CD4-positive, alpha-beta T cell treated with Interleukin-2 at 100 ng/mL for 4 hours (primary cell): ENCODE measurements at regions not wholly inside any gene's neighbourhood (a gene's known extent, or its start where the extent isn't known, plus 50 kb on each side); places are given as distances from the start of the nearest gene placed in this dataset.

Experiments
- DNase-seq: peaks from one replicate; pipeline ENCODE4 v3.0.0-alpha.2; 2020; ENCODE audit warnings: low spot score

DNA sequence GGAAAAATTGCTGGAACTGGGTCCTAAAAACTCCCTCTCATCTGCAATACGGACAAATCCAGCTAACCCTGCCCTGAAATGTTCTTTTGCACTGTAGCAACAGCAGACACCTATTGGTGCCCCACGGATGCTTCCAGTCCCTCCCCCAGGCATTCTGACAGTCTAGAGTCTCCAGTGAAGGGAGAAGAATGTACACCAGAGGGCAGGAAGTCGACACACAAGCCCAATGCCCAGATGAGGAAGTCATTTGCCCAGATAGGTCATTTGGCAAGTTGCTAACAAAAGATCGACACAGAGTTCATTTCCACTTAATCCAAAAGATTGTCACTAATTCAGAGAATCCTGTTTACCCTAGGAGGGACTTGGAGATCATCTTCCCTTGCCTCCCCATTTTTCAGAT, 293.0 kb upstream of the PRDM1 start:
- DNase-seq: peak; percentile 26

DNA sequence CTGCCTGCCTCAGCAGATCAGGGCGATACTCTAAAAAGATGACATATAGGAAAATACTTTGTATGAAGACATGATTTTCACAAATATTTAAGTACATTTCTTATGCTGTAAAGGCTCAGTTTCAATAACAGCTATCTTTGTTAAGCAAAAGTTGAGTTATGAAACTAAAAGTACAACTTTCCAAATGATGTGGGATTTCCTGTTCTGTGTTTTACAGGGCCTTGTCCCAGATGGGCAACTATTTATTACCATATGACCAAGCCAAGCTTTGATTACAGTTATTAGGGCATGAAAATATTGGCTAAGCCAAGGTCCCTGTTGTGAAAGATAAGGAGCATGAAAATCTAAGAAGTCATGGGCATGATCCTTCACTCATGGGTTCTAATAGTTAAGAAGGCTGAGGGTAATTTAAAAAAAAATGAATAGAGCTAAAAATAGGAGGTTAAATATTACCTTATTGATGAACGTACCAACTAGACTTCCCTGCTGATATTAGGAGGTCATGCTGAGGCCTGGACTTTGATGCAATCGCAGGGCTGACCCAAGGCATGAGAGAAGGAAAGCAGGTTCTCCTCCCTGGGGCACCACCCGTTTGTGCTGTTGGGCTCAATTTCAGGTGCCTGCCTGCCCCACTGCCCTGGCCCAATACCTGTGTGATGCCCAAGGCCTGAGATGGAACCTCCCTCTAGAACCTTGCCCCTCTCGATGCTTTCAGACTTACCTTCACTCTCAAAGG, 294.4 kb upstream of the PRDM1 start:
- DNase-seq: no peak

DNA sequence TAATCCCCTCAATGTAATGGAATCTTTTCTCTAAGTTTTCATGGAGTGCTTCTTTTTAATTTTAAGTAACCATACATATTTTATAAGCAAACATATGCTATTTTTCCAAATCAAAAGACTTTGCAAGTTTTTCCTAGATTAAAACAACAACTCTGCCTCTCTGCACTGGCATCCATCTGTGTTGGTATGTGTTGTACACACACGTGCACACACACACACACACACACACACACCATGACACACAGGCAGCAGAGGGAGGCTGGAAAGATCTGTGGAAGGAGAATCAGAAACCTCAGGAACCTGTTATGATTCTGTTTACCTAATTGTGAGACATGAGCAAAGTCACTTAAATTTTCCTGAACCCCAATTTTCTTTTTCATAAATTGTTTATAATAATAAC, 295.0 kb upstream of the PRDM1 start:
- DNase-seq: no peak

DNA sequence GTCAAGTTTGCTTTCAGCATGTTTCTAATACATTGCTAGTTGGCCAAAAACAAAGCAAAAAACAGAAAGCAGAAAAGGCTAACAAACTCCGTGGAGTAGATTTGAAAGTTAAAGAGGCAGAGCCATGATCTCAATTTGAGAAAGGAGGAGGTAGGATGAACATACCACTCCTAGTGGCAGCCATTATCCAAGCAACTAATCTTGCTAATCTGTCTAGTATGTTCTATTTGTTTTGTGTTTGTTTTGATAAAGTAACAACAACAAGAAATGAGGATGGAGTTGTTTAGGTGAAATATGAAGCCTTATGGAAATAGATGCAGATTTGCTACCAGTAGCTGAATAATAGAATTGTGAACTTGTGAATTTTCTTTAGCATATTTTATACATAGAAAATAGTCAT, 295.5 kb upstream of the PRDM1 start:
- DNase-seq: no peak

DNA sequence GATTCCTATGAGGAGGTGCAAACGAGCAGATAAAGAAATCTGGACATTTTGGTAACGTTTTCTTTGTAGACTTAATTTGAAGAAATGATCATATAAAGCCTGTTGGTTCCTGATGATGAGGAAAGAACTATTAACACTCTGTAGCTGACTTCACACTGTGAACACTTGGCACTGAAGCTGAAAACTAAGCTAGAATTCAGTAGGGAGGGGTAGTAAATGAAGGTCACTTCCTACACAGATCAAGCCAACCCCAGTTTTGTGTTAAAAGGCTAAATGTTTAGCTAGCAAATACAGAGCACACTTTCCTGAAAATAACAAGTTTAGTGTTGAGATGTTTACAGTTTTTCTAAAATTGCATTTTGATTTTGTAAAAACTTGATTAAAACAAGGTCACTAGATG, 296.2 kb upstream of the PRDM1 start:
- DNase-seq: no peak

DNA sequence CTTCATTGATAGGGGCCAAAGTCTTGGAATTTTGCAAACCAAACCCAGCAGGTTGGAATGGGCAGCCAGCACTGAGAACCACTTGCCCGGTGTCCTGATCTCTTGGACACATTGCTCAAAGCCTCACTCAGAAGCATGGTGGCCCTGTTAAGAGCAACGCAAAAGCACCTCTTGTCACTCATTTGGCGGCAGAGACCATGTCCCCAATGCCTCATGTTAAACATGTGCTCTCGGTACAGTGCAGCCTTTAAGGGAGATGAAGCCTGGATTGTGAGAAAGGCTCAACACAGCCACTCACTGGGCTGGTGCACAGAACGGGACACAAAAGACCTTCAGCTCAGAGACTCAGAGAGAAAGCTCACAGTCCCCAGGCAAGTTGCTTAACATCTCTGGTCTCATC, 298.4 kb upstream of the PRDM1 start:
- DNase-seq: no peak

DNA sequence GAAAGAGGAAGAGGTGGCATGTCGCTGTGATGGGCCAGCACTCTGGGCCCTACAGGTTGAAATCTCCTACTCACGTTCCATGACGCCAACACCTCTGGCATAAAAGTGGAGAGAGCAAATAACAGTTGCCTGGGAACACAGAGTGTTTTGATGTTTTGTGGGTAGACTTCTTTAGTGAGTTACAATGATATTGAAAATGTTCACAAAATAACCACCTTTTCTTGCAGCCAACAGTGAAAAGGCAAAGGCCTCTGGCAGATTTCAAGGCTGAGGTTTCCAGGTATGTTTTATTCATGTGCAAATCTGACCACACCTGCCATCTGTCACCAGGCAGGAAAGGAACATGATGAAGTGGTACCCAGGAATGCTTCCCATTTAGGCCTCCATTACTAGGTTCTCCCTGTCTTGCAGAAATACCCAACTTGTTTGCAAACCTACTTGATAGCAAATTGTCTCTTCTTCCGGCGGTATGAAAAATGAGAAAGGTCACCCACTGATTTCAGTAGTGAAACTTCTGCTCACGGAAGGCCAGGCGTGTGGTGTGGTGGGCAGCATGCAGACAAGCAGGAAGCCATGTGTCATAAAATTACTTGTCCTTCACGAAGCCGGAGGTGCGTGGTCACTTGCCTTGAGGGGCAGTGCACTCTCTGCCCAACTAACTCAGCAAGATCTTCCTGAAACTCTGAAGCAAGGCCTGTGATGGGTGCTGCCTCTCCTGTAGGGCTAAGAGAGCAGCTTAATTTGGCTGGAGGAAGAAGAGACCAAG, 299.1 kb upstream of the PRDM1 start:
- DNase-seq: no peak

DNA sequence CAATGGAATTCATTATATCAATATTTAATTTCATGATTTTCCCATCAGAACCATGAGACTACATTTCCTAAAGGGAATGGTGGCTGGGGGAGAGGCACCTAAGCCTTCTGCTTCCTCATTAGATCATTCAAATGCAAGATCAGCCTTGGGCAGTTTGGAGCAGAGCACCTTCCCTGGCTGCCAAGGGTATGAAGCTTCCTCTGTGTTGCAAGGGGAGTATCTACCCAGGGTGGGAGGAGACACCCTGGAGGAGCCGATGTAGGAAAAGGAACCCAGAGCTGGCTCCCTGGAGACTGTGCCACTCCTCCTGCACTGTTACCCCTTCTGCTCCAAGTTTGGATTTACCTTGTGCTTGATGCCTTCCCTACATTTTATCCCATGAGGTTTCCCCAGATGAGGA, 299.7 kb upstream of the PRDM1 start:
- DNase-seq: no peak

DNA sequence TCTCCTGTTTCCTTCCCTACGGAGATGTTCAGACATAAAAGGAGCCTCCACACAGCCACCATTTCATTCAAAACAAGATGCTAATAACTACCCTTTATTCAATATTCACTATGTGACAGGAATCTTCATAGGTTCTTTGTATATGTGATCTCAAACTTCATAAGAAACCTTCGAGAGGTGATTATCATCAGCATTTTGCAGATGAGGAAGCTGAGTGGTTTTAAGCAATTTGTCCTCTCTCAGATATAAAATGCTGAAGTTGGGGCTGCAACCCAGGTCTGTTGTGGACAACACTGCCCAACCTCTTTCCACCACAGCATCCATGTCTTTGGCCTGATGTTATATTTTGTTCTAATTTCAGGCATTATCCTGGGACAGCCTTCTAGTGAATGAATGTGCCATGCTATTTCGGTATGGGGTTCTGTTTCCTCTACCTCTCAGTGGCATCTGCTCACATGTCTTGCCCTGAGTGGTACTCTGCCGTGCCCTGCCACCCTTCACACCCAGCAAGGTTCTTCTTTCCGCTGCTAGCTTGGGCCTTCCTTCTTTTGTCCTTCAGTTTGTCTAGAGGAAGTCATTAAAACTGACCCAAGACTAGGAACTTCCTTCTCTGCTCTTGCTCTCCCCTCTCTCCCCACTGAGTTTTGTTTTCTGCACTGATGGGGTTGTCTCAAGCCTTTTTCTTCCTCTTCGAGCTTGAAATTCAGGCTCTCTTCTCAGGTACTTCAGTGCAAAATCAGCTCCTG, 300.9 kb upstream of the PRDM1 start:
- DNase-seq: no peak

DNA sequence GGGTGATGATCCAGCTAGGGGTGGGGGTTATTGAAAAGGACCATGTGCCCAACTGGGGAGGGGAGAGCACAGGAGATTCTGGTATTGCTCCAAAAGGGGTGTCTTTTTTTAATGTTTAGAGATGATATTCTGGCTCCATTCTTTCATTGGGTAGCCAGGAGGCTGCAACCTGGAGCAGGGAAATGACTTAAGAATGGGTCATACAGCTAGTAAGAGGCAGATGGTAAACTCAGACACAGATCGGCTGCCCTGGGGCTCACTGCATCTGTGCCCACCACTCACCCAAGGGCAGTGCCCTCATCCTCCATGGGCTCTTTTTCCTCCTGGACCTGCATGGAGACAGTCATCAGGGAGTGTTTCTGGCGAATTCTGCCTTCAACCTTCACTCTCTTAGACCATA, 302.0 kb upstream of the PRDM1 start:
- no peak for DNase-seq

DNA sequence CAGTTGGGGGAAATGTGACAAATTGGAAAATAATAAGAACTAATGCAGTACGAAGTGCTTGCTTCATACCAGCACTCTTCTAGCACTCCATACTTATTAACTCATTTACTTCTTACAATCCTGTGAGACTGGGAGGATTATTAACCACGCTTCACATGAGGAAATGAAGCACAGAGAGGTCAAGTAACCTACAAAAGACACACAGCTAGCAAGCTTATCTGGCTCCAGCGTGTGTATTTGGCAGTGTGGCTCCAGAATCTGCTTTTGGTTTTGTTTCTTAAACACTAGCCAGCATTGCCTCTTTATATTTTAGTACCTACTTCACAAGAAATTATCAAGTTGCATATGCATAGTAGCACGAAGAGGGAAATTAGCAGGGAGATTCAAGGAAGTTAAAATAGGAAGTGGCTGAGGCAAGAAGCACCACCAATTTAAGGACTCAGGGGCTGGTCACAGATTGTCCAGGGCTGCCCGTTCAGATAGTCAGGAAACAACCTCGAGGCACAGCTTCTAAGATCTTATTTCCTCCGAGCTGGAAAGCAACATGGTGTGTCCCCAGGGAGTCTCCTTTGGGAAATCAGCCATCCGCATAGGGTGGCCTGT, 302.7 kb upstream of the PRDM1 start:
- DNase-seq: no peak

DNA sequence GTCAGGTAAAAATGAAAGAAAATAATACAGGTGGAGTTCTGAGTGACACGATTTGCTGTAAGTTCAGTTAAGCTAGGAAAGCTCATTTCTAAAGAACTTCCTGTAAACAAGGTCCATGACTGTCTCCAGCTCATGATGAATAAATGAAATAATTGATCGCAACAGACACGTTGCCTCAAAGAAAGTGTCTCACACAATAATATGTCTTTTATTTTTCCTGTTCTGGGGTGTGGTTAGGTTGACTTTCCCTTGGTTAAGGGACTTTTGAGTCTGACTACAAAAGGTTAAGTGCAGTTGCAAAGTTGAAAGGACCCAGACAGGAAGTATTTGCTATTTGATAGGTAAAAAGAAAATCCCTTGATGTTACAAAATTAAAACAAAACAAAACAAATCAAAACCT, 304.2 kb upstream of the PRDM1 start:
- peak; percentile 59 for DNase-seq

DNA sequence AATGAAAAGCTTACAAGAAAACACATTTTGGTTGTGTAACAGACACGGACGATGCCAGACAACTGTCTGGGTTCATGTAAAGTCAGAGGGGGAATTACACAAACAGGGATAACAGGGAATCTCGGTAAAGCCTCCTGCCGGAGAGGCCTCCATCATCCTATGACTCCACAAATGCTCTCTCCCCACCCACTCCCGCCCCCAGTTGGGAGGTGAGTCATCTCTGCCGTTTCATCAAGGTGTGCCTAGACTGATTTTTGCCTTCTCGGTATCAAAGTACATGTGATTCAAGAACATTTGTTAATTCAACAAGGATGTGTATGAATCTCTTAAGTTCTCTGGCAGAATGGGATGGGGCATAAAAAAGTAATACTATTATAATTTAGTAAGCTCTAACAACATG, 304.9 kb upstream of the PRDM1 start:
- DNase-seq: peak; percentile 53

DNA sequence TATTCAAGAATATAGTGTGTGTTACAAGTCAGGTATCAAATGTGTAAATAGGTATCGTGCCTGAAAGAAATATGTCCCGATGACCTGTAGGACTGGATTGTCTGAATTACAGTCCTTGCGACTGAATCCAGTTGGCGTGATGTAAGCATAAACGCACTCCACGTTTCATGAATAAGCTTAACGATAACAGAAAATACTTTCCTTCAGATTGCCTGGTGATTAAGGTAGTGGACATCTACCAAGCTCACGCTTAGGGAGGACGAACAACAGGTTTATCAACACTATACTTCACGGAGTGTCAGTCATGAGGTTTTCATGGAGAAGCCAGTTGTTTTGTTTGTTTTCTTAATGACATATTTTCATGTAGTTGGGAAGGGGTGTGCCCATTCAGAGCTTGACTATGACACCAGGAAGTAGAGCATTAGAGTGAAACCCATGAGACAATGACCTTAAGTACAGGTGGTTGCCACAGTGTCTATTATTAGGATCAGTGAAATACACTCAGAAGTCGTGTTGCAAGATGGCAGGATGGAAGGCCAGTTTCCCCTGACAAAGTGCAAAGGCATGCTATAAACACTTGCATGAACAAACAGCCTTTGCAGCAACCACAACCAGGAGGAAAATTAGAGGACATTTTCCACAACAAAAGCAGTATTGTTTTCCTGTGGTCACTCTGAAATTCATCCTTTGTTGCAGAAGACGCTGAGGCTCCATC, 305.8 kb upstream of the PRDM1 start:
- DNase-seq: no peak

DNA sequence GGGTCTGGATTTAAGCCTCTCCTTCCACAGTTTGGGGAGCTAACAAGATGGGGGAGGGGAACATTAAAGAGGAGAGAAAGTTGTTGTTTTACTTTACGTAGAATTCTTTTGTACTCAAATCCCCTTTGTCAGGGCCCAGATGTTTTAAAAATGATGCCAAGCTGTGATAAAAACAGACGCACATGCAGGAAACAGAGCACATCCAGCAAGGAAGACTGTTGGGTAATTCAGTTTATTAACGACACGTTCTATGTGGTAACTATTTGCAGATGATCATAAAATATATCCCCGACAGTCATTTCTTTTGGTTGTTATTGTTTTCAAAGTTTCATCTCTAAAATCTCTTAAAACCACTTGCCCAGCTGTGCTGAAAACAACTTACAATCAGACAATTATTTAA, 307.0 kb upstream of the PRDM1 start:
- DNase-seq: no peak

DNA sequence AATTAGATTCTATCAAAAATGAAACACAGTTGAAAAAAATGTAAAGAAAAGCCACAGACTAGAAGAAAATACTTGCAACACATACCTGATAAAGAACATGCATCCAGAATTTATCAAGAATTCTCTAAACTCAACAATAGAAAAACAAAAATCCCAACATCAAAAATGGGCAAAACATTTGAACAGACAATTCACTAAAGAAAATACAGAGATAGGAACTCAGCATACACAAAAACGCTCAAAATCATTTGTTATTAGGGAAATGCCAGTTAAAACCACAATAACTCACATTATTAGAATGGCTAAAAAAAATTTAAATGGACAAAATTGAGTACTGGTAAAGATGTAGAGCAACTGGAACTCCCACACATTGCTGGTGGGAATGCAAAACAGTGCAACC, 311.0 kb upstream of the PRDM1 start:
- DNase-seq: no peak

DNA sequence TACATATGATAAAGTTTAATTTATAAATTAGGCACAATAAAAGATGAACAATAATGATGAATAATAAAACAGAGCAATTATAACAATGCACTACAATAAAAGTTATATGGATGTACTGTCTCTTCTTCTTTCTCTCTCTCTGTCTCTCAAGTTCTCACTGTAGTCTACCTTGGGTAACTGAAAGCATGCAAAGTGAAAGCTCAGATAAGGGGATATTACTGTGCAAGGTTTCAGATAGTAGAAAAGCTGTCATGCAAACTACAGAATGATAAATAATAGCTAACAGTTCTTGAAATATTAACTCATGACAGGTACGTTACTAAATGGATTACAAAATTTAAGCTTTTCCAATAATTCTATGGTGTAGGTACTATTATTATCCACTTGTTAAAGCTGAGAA, 311.9 kb upstream of the PRDM1 start:
- no peak for DNase-seq

DNA sequence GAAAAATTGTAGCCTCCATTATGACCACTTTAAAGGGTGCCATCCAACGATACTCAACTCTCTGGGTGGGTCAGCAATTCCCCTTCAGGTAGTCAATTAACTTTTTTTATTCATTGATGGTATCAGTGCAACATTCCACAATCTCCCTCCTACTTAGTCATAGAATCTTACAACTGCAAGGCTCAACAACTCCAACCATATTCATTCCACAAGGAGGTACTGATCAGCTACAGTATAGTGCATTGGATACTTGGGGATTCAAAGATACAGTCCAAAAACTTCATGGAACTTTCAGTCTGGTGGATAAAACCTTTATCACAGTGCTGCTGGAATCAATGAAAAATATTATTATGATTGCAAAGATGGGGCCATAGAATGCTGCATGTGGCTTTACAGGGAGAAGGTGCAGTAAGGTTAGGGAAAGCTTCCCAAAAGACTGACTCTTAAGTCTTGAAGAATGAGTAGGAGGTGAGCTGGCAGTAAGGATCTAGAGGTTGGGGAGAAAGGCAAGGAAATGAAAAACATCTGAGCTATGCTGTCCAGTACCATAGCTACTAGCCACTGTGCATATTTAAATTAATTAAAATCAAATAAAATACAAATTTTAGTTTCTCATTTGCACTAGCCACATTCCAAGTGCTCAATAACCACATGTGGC, 314.7 kb upstream of the PRDM1 start:
- DNase-seq: no peak

DNA sequence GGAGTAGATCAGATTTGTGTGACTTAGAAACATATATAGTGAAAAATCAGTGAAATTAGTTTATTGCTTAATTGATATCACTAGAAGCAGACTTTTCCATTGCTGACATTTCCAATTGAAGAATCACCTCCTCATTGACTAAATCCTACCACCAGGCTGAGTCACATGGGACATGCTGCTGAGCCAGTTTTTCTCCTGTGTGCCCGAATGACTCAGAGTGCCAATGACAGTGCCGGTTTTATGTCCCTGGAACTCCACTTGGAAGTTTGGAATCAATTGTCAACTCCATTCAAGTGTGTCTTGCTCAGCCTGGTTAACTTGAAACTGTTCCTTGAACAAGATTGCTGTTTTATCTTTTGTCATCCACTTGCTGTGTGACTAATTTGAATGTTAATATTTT, 316.1 kb upstream of the PRDM1 start:
- DNase-seq: no peak

DNA sequence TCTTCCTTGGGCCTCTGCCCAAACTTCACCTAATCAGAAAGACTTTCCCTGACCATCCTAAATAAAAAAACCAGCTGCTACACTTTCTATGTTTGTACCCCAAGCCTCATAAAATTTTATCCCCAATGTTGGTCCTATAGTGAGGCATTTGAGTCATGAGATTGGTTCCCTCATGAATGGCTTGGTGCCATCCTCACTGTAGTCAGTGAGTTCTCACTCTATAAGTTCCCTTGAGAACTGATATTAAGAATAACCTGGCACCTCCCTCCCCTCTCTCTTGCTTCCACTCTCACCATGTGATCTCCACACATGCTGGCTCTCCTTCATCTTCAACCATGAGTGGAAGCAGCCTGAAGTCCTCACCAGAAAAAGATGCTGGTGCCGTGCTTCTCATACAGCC, 316.9 kb upstream of the PRDM1 start:
- DNase-seq: no peak

DNA sequence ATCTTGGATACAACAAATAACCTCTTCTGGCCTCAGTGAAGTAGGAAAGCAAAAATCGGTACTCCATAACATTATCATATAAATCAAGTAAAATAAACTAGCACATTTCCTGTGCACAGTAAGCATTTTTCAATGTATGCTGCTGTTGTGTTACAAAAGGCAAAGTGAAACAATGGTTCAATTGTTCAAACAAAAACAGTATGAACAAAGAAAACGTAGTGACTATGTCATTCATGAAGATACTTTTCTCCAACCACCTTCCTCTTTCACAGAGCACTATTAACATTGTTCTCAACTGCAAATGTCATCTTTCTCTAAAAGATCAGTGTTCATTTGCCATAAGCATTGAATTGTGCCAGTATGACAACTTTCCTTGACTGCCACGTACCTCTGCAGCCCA, 318.6 kb upstream of the PRDM1 start:
- no peak for DNase-seq

DNA sequence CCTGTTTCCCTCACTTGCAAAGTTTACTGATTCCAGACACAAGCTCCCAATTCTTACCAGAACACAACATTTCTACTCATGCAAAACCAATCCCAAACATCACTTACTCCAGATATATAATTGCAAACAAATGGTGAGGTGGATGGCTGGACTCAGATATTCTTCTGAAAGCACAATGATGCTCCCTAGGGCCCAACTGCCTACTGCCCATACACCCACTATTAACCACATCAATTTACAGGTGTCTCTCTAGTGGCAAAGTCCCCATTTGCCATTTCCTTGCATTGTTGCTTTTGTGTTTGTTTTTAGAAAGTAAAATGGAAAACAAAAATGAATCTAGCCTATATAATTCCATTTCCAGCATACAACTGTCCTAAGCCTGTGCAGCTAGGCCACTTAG, 320.9 kb upstream of the PRDM1 start:
- no peak for DNase-seq
